HepG2 (cell line): ENCODE measurements at regions not wholly inside any gene's neighbourhood (a gene's known extent, or its start where the extent isn't known, plus 50 kb on each side); places are given as distances from the start of the nearest gene placed in this dataset.

Experiments
- ATF1 ChIP-seq: IDR thresholded peaks from 2 replicates; pipeline ENCODE4 v1.6.1; 2016; ENCODE audit warnings: mild to moderate bottlenecking, control low read depth
- FOXP1 ChIP-seq, 2 experiments: fragments of 450-650 bp in 1 of 2; IDR thresholded peaks; 2 replicates each; pipeline ENCODE4 v1.6.1; 2017 to 2018; ENCODE audit warnings: antibody characterized with exemption in 1 of 2
- GABPB1 ChIP-seq: IDR thresholded peaks from 2 replicates; pipeline ENCODE4 v1.6.1; 2016; ENCODE audit warnings: mild to moderate bottlenecking, missing genetic modification reagents, moderate library complexity, missing compliant biosample characterization
- HOXA5 ChIP-seq: sonication (generic); formaldehyde crosslinking; IDR thresholded peaks from 2 replicates; pipeline ENCODE4 v1.4.0; 2020; ENCODE audit warnings: missing genetic modification reagents
- MTF2 ChIP-seq: sonication (generic); formaldehyde crosslinking; IDR thresholded peaks from 2 replicates; pipeline ENCODE4 v1.5.0; 2020; ENCODE audit warnings: missing genetic modification reagents, borderline replicate concordance
- SIX4 ChIP-seq: sonication (generic); formaldehyde crosslinking; IDR thresholded peaks from 2 replicates; pipeline ENCODE4 v1.4.0; 2020; ENCODE audit warnings: missing genetic modification reagents
- SMARCE1 ChIP-seq: fragments of 450-650 bp; IDR thresholded peaks from 2 replicates; pipeline ENCODE4 v1.6.1; 2017; ENCODE audit warnings: borderline replicate concordance
- TBP ChIP-seq: sonication (generic); formaldehyde crosslinking; IDR thresholded peaks from 2 replicates; pipeline ENCODE4 v1.5.0; 2020; ENCODE audit warnings: missing genetic modification reagents
- XRCC5 ChIP-seq: fragments of 200-400 bp; formaldehyde crosslinking; optimal IDR thresholded peaks from 2 replicates; pipeline ENCODE3; 2017; ENCODE audit warnings: mild to moderate bottlenecking, low read length
- ZHX1 ChIP-seq: sonication (generic); formaldehyde crosslinking; IDR thresholded peaks from 2 replicates; pipeline ENCODE4 v1.8.1; 2022; ENCODE audit warnings: low read depth, mild to moderate bottlenecking, missing genetic modification reagents
- ZNF609 ChIP-seq: sonication (generic); formaldehyde crosslinking; IDR thresholded peaks from 2 replicates; pipeline ENCODE4 v1.4.0; 2020; ENCODE audit warnings: mild to moderate bottlenecking, missing genetic modification reagents, borderline replicate concordance
- ZSCAN9 ChIP-seq: IDR thresholded peaks from 2 replicates; pipeline ENCODE4 v1.6.1; 2016; ENCODE audit warnings: borderline replicate concordance
- TF ChIP-seq, protein P1 (sequence below): sonication (generic); formaldehyde crosslinking; IDR thresholded peaks from 2 replicates; pipeline ENCODE4 v1.5.0; 2020; ENCODE audit warnings: missing genetic modification reagents, mild to moderate bottlenecking, borderline replicate concordance
- TF ChIP-seq, protein P2 (sequence below): IDR thresholded peaks from 2 replicates; pipeline ENCODE4 v1.6.1; 2016; ENCODE audit warnings: missing compliant biosample characterization, missing genetic modification reagents, borderline replicate concordance
- TF ChIP-seq, protein P3 (sequence below): sonication (generic); formaldehyde crosslinking; IDR thresholded peaks from 2 replicates; pipeline ENCODE4 v1.5.0; 2020; ENCODE audit warnings: missing genetic modification reagents
- TF ChIP-seq, protein P4 (sequence below): sonication (generic); formaldehyde crosslinking; IDR thresholded peaks from 2 replicates; pipeline ENCODE4 v1.8.1; 2023; ENCODE audit warnings: mild to moderate bottlenecking, inconsistent platforms, moderate library complexity, missing genetic modification reagents, borderline replicate concordance
- TF ChIP-seq, protein P5 (sequence below): IDR thresholded peaks from 2 replicates; pipeline ENCODE4 v1.6.1; 2012; ENCODE audit warnings: inconsistent platforms

DNA sequence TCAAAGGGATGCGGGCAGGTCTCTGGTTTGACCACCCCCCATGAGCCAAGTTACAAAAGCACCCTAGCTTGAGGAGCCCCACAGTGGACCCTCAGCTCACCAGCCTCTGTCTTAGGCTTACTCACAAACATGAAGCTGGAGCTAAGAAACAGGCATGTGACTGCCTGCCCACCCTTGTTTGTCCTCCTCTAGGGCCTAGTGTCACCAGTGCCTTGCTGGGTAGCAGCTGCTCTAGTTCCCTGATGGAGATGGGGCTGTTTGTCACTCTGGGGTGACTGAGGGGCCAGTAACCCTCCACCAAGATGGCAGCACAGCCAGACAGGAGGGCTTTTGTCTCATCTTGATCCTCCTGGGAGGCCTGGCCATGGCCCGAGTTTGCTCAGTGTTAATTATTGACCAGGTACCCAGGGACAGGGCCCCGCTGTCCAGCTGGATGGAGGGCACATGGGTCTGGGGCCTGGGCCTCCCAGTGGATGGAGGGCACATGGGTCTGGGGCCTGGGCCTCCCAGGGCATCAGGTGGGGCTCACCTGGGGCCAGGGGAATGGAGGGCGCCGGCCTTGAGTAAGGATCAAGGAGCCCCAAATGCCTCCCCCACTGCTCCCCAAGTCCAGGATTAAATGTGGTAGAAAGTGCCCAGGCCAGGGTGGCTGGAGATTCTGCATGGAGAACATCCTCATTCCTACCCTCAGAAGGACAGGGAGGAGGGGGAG is 185.9 kb upstream of the HAAO start (continued):
- no peak for TF ChIP-seq MTF2 (CRISPR knock-in tag)
- TF ChIP-seq, protein P1, sequence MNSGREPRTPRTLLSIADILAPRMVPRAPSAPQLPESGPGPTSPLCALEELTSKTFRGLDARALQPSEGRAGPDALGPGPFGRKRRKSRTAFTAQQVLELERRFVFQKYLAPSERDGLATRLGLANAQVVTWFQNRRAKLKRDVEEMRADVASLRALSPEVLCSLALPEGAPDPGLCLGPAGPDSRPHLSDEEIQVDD (CRISPR knock-in tag): no peak; the same call in 1 of the 2 replicates
- TF ChIP-seq, protein P2, sequence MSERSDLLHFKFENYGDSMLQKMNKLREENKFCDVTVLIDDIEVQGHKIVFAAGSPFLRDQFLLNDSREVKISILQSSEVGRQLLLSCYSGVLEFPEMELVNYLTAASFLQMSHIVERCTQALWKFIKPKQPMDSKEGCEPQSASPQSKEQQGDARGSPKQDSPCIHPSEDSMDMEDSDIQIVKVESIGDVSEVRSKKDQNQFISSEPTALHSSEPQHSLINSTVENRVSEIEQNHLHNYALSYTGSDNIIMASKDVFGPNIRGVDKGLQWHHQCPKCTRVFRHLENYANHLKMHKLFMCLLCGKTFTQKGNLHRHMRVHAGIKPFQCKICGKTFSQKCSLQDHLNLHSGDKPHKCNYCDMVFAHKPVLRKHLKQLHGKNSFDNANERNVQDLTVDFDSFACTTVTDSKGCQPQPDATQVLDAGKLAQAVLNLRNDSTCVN (CRISPR knock-in tag): peak; percentile 81
- TF ChIP-seq ZSCAN9 (CRISPR knock-in tag): 0 out of 2 replicates have a peak, but pooled peaks have one; percentile 78
- TF ChIP-seq, protein P3, sequence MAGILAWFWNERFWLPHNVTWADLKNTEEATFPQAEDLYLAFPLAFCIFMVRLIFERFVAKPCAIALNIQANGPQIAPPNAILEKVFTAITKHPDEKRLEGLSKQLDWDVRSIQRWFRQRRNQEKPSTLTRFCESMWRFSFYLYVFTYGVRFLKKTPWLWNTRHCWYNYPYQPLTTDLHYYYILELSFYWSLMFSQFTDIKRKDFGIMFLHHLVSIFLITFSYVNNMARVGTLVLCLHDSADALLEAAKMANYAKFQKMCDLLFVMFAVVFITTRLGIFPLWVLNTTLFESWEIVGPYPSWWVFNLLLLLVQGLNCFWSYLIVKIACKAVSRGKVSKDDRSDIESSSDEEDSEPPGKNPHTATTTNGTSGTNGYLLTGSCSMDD (CRISPR knock-in tag): no peak
- TF ChIP-seq, protein P4, sequence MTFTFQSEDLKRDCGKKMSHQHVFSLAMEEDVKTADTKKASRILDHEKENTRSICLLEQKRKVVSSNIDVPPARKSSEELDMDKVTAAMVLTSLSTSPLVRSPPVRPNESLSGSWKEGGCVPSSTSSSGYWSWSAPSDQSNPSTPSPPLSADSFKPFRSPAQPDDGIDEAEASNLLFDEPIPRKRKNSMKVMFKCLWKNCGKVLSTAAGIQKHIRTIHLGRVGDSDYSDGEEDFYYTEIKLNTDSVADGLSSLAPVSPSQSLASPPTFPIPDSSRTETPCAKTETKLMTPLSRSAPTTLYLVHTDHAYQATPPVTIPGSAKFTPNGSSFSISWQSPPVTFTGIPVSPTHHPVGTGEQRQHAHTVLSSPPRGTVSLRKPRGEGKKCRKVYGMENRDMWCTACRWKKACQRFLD (CRISPR knock-in tag): 0 out of 2 replicates have a peak, but pooled peaks have one; percentile 53
- peak; percentile 79 for TF ChIP-seq SIX4 (CRISPR knock-in tag)
- no peak for TF ChIP-seq TBP
- TF ChIP-seq SMARCE1: no peak
- no peak for TF ChIP-seq FOXP1 (IDR thresholded peaks at IDR 0.05)
- peak; percentile 80; the same call in 1 of the 2 replicates for TF ChIP-seq FOXP1 (CRISPR knock-in tag; IDR thresholded peaks at IDR 0.05)
- TF ChIP-seq XRCC5: peak; percentile 92
- peak; percentile 96 for TF ChIP-seq ZNF609 (CRISPR knock-in tag)
- TF ChIP-seq ZHX1 (CRISPR knock-in tag): peak; percentile 95
- TF ChIP-seq HOXA5 (CRISPR knock-in tag): peak; percentile 76; the same call in 1 of the 2 replicates
- no peak for TF ChIP-seq ATF1 (CRISPR knock-in tag)
- TF ChIP-seq GABPB1 (CRISPR knock-in tag): peak; percentile 72
- TF ChIP-seq, protein P5, sequence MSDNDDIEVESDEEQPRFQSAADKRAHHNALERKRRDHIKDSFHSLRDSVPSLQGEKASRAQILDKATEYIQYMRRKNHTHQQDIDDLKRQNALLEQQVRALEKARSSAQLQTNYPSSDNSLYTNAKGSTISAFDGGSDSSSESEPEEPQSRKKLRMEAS: no peak
